ENCODE measurements at regions not wholly inside any gene's neighbourhood (a gene's known extent, or its start where the extent isn't known, plus 50 kb on each side); places are given as distances from the start of the nearest gene placed in this dataset.

- no peak for TF ChIP-seq TAF1 (IDR thresholded peaks at IDR 0.05; ENCODE audit: low read depth, low read length)
- TF ChIP-seq SIN3A (conservative IDR thresholded peaks at IDR 0.05 in 1 of 2, IDR thresholded peaks at IDR 0.05 in 1 of 2; ENCODE audit: low read depth in 1 of 2, low read length in 2 of 2): no peak
- TF ChIP-seq RAD21 (IDR thresholded peaks at IDR 0.05 in 1 of 2, conservative IDR thresholded peaks at IDR 0.05 in 1 of 2; ENCODE audit: low read depth in 2 of 2, low read length in 2 of 2): no peak
- TF ChIP-seq CTCF (IDR thresholded peaks at IDR 0.05; ENCODE audit: control extremely low read depth in 1 of 3, insufficient read depth in 1 of 3, low read depth in 1 of 3, low read length in 3 of 3): no peak
- TF ChIP-seq POLR2A (IDR thresholded peaks at IDR 0.05; ENCODE audit: control extremely low read depth in 1 of 2, low read depth in 2 of 2, low read length in 2 of 2): no peak
Observed at GRCh38 chr1:222935239-222935900, 120.5 kb downstream of the DISP1 start.
